ENCODE measurements at regions not wholly inside any gene's neighbourhood (a gene's known extent, or its start where the extent isn't known, plus 50 kb on each side); places are given as distances from the start of the nearest gene placed in this dataset.

- WGBS, 2 experiments (ENCODE audit: insufficient coverage in 1 of 2, insufficient read length in 1 of 2) = 82 to 91% methylated on average over 4 of the region's 4 CpGs
- Histone ChIP-seq H3K4me3 (ENCODE audit: low read length) (no peak overlapping the region), H3K27me3 (ENCODE audit: control insufficient read depth, insufficient read depth, low read length, poor library complexity, severe bottlenecking) (peaks cover 15% of the 10 kb centered on the region), H3K27ac (ENCODE audit: low read depth, low read length) (no peak overlapping the region), H3K9me3 (ENCODE audit: control insufficient read depth, low read length) (no peaks in the 10 kb centered on the region), H3K9ac (ENCODE audit: extremely low read depth, low read length, poor library complexity, severe bottlenecking) (no peak overlapping the region), H3K36me3 (ENCODE audit: control insufficient read depth, insufficient read depth, low read length) (no peaks in the 10 kb centered on the region), H3K4me1 (ENCODE audit: control insufficient read depth, insufficient read depth, low read length) (no peaks in the 10 kb centered on the region)
- H3K9me3 Mint-ChIP-seq = no peaks in the 10 kb centered on the region
- no peaks in the 10 kb centered on the region for H3K36me3 Mint-ChIP-seq (ENCODE audit: low read depth)
- no peak overlapping the region for H3K27ac Mint-ChIP-seq
- no peak overlapping the region for H3K4me3 Mint-ChIP-seq
- peaks cover 11% of the 10 kb centered on the region for H3K4me1 Mint-ChIP-seq
- H3K27me3 Mint-ChIP-seq (ENCODE audit: insufficient read depth) = peaks cover 21% of the 10 kb centered on the region
- no peak for DNase-seq
- no peak for TF ChIP-seq CTCF (conservative IDR thresholded peaks at IDR 0.05)
These were observed 119.6 kb upstream of the SMAD3 start for GRCh38 chr15:66945842-66946241.

GRCh38 chr15:66946578-66947164 lies 118.7 kb upstream of the SMAD3 start:
- 41 to 58% methylated on average over 6 to 12 of the region's 12 CpGs for WGBS, 2 experiments (ENCODE audit: insufficient coverage in 1 of 2, insufficient read length in 1 of 2)
- no peaks in the 10 kb centered on the region for H3K9me3 ChIP-seq (ENCODE audit: control insufficient read depth, low read length)

GRCh38 chr15:66947471-66947870 lies 117.9 kb upstream of the SMAD3 start:
- Histone ChIP-seq H3K9me3 (ENCODE audit: control insufficient read depth, low read length) (no peaks in the 10 kb centered on the region), H3K4me1 (ENCODE audit: control insufficient read depth, insufficient read depth, low read length) (no peaks in the 10 kb centered on the region), H3K36me3 (ENCODE audit: control insufficient read depth, insufficient read depth, low read length) (no peaks in the 10 kb centered on the region), H3K27ac (ENCODE audit: low read depth, low read length) (no peak overlapping the region), H3K27me3 (ENCODE audit: control insufficient read depth, insufficient read depth, low read length, poor library complexity, severe bottlenecking) (peaks cover 31% of the 10 kb centered on the region), H3K4me3 (ENCODE audit: low read length) (no peak overlapping the region), H3K9ac (ENCODE audit: extremely low read depth, low read length, poor library complexity, severe bottlenecking) (no peak overlapping the region)
- Mint-ChIP-seq H3K4me3 (no peak overlapping the region), H3K4me1 (peaks cover 11% of the 10 kb centered on the region), H3K27ac (no peak overlapping the region), H3K36me3 (ENCODE audit: low read depth) (no peaks in the 10 kb centered on the region), H3K27me3 (ENCODE audit: insufficient read depth) (peaks cover 29% of the 10 kb centered on the region), H3K9me3 (no peaks in the 10 kb centered on the region)
- DNase-seq = no peak
- WGBS, 2 experiments (ENCODE audit: insufficient coverage in 1 of 2, insufficient read length in 1 of 2) = 87 to 96% methylated on average over 12 of the region's 12 CpGs
- TF ChIP-seq CTCF (conservative IDR thresholded peaks at IDR 0.05) = no peak

More at GRCh38 chr15:66946578-66947164, 118.7 kb upstream of the SMAD3 start:
- Histone ChIP-seq H3K4me3 (ENCODE audit: low read length) (no peak overlapping the region), H3K27me3 (ENCODE audit: control insufficient read depth, insufficient read depth, low read length, poor library complexity, severe bottlenecking) (peaks cover 23% of the 10 kb centered on the region), H3K4me1 (ENCODE audit: control insufficient read depth, insufficient read depth, low read length) (no peaks in the 10 kb centered on the region), H3K36me3 (ENCODE audit: control insufficient read depth, insufficient read depth, low read length) (no peaks in the 10 kb centered on the region), H3K9ac (ENCODE audit: extremely low read depth, low read length, poor library complexity, severe bottlenecking) (no peak overlapping the region), H3K27ac (ENCODE audit: low read depth, low read length) (no peak overlapping the region)
- H3K36me3 Mint-ChIP-seq (ENCODE audit: low read depth) = no peaks in the 10 kb centered on the region
- no peak overlapping the region for H3K4me3 Mint-ChIP-seq
- TF ChIP-seq CTCF (conservative IDR thresholded peaks at IDR 0.05) = peak; percentile 96
- H3K27ac Mint-ChIP-seq = no peak overlapping the region
- no peaks in the 10 kb centered on the region for H3K9me3 Mint-ChIP-seq
- DNase-seq = peak; percentile 90
- peaks cover 11% of the 10 kb centered on the region for H3K4me1 Mint-ChIP-seq
- H3K27me3 Mint-ChIP-seq (ENCODE audit: insufficient read depth) = peaks cover 24% of the 10 kb centered on the region
